Ishikawa (cell line): ENCODE measurements at regions not wholly inside any gene's neighbourhood (a gene's known extent, or its start where the extent isn't known, plus 50 kb on each side); places are given as distances from the start of the nearest gene placed in this dataset.

Experiments used
- CEBPB ChIP-seq: IDR thresholded peaks from 2 replicates; pipeline ENCODE4 v1.6.1; 2012
- CREB1 ChIP-seq: IDR thresholded peaks from 2 replicates; pipeline ENCODE4 v1.6.1; 2012; ENCODE audit warnings: low read depth
- EP300 ChIP-seq: IDR thresholded peaks from 2 replicates; pipeline ENCODE4 v1.6.1; 2012; ENCODE audit warnings: borderline replicate concordance
- RAD21 ChIP-seq: IDR thresholded peaks from 2 replicates; pipeline ENCODE4 v1.6.1; 2012; ENCODE audit warnings: low read depth
- TCF12 ChIP-seq: IDR thresholded peaks from 2 replicates; pipeline ENCODE4 v1.6.1; 2012; ENCODE audit warnings: low read depth
- TEAD4 ChIP-seq: IDR thresholded peaks from 2 replicates; pipeline ENCODE4 v1.6.1; 2012

GRCh38 chr2:129927696-129928095 lies 51.8 kb upstream of the RAB6C start:
- TF ChIP-seq TEAD4 (no peak), CEBPB (no peak), EP300 (no peak), RAD21 (no peak), TCF12 (no peak), CREB1 (no peak)
